ENCODE measurements at regions not wholly inside any gene's neighbourhood (a gene's known extent, or its start where the extent isn't known, plus 50 kb on each side); places are given as distances from the start of the nearest gene placed in this dataset.
"Not testable (repeated sequence)": the region's sequence is repeated elsewhere in the genome, so short reads cannot be mapped to it uniquely, and the experiment has no call there.

DNA sequence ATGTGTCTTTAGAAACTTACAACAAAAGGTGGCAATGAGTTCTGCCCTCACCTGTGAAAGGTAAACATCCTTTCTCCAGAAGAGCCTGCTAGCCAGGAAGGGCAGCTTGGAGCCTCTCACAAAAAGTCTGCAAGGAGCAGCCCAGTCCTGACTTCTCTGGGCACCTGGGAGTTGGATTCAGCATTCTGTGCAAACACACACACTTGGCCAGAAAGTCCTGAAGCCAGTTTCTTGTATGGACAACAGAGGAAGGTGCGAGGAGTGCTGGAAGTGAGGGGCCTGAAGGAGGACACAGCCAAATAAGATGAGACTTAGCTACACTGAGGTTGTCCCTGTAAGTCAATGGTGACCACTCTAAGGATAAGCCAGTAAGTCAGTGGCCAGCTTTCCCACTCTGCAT is 52.4 kb upstream of the SLC1A4 start:
- in situ Hi-C loops (cut with HindIII; ENCODE audit: low sequenced_read_pairs), result no loop called here

DNA sequence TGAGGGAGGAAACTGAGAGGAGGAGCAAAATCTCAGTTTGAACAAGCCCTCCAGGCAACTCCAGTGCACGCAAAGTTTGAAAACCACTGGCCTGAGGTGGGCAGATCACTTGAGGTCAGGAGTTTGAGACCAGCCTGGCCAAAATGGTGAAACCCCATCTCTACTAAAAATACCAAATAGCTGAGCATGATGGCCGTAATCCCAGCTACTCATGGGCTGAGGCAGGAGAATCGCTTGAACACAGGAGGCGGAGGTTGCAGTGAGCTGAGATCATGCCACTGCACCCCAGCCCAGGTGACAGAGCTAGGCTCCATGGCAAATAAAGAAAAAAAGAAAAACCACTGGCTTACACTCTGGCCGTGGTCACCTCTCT is 51.9 kb upstream of the SLC1A4 start:
- in situ Hi-C loops (cut with HindIII; ENCODE audit: low sequenced_read_pairs), result not testable (repeated sequence)

DNA sequence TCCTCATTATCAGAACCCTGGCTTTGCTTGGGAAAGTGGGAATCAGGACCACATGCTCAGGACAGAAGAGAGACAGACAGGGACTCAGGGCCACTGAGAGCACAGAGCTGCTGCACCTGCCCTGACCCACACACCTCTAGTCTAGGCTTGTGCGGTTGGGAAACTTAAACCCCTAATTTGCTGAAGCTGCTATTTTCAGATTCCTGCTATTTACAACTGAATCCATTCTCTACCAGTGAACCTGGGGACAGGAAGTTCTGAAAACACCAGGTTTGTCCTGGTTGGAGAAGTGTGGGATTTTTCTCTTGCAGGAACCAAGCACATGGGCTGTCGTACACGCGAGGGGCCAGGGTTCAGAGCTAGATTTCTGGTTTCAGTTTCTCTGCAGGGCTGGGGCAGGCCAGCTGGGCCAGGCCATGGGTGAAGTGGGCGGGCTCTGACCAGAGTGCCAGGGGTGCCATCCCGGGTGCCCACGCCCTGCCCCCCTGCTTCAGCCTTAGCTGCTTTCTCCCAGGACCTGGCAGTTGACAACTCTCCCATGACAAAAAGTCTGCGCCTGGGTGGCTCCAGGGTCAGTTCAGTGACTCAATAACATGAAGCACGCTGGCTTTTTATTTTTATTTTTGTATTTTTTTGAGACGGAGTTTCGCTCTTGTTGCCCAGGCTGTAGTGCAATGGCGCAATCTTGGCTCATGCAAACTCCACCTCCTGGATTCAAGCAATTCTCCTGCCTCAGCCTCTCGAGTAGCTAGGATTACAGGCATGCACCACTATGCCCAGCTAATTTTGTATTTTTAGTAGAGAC is 51.3 kb upstream of the SLC1A4 start:
- in situ Hi-C loops (cut with HindIII; ENCODE audit: low sequenced_read_pairs), result no loop called here

DNA sequence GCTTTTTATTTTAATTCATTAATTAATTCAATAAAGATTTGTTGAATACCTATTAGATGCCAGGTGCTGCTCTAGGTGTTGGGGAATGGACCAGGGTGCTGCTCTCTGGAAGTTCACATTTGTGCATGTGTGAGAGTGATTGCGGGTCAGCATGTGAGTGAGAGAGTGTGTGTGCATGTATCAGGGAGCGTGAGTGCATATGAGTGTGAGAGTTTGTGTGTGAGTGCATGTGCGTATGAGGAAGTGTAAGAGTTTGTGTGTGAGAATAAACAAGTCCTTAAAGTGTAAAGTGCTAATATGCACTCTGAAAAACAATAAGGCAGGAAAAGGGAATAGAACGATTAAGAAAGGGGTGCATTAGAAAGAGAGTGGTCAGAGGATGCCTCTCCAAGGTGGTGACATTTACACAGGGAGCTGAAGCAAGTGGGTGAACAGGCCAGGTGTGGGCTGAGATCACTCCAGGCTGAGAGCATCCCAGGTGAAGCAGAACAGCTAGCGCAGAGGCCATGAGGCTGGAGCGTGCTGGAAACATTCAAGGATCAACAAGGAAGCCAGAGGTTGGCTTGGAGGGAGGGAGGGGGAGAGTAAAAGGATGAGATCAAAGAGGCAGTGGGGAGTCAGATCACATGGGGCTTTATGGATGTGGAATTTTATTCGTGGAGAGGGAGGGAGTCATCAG is 50.5 kb upstream of the SLC1A4 start:
- in situ Hi-C loops (cut with HindIII; ENCODE audit: low sequenced_read_pairs), result no loop called here

GRCh38 chr2:64939332-64939917 is 49.8 kb upstream of the SLC1A4 start:
- in situ Hi-C loops (cut with HindIII; ENCODE audit: low sequenced_read_pairs), result no loop called here

Data from DLD1 (cell line).